ENCODE measurements at regions not wholly inside any gene's neighbourhood (a gene's known extent, or its start where the extent isn't known, plus 50 kb on each side); places are given as distances from the start of the nearest gene placed in this dataset.

GRCh38 chr4:134276476-134276875 lies 74.9 kb upstream of the PABPC4L start:
- no peak for DNase-seq (ENCODE audit: extremely low read depth, low read depth)
- TF ChIP-seq CTCF (IDR thresholded peaks at IDR 0.05; ENCODE audit: low read depth, low read length), result no peak

GRCh38 chr4:134260126-134260525 lies 58.5 kb upstream of the PABPC4L start:
- TF ChIP-seq CTCF (IDR thresholded peaks at IDR 0.05; ENCODE audit: low read depth, low read length), result no peak
- DNase-seq (ENCODE audit: extremely low read depth, low read depth), result no peak

Data from AG09319 (cell line).